DMS53 treated with DMSO at 0.1 percent for 48 hours (cell line): ENCODE measurements at regions not wholly inside any gene's neighbourhood (a gene's known extent, or its start where the extent isn't known, plus 50 kb on each side); places are given as distances from the start of the nearest gene placed in this dataset.

Experiments
- DNase-seq: peaks from one replicate; lab custom pipeline; 2025; ENCODE audit not compliant: unreplicated experiment; lab: John Stamatoyannopoulos, UW

DNA sequence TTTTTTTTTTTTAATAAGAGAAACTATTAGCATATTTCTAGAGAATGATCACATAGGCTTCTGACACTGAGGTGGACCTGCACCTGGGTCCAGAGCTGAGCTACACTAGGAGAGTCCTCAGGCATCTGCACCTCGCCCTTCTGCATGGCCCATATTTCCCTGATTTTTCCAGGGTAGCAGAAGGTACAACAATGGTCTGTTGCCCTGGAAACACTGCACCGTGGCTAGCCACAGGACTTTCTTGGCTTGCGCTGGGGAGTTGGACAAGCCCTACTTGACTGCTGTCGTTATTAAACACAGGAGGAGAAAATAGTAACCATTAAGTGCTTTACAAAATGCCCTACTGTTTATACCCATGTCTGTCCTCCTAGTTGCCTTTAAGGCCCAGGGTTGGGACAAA, 615.7 kb upstream of the MEF2C start:
- DNase-seq = no peak

DNA sequence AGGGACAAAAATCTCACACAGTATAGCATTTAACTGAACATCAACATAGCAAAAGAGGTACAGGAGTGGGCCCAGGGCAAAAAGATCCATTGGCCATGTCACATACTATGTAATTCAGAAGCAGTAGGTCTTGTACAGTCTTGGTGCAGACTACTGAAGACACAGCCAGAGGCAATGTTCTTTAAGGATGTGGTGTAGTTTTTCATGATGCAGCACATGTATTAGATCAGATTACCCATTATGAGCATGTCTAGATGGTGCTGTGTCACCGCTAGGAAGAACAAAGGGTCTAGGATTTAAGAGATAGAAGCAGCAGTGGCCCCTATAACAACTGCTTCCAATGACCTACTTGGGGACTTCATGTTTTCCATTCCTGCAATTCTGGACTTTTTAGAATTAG, 610.4 kb upstream of the MEF2C start:
- DNase-seq = no peak

DNA sequence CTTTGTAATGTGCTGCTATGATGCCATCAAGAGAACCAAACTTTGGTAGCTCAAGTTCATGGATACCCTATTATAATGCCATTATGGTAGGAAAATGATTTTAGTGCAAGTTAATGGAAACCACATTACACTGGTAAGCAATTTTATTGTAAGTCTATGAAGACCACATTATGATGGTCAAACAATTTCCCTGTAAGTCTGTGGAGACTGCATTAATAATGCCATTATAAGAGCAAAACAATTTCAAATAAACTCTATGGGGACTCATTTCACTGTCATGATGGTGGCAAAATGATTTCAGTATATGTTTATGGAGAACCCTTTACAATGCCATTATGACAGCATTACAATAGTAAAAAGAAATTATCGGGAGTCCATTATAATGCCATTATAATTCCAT, 602.0 kb upstream of the MEF2C start:
- DNase-seq = no peak

DNA sequence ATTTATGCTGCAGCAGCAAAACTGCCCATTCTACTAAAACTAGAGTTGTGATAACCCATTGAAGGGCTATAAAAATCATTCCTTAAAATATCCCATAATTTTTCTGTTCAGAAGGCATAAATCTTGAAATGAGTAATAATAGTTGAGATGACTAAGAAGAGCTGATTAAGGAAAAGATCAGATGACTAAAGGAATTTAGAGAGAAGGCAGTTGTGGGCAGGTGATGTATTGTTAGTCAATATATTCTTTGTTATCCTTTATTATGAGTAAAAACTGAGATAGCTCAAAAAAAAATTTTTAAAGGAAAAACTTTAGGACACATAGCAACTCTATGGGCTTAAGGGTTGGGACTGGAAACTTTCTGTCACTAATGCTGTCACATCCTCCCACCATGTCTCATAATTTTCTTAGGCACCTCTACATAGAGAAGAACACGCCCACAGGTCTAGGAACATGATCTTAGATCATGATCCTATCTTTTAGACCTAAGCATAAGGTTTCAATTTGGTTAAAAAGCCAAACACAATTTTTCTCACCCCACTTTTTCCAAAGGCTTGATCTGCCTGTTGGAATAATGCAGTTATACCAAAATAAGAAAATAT, 597.5 kb upstream of the MEF2C start:
- no peak for DNase-seq

DNA sequence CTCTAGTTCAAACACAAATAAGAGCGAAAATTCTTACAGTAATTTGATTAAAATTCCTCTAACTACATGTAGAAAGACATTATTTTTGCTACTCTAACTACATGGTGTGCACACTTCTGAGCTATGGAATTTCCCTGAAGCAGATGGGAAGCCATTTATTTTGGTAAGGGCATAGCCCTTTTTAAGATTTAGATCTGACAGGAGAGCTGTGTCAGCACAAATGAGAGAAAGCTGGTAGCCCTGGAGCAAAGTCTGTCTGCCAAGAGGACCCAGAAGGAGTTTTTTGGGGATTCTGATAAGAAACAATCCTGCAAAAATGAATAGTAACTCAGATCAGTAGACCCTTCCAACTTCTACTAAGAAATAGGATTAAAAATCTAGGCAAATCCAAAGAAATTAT, 595.9 kb upstream of the MEF2C start:
- DNase-seq = no peak

DNA sequence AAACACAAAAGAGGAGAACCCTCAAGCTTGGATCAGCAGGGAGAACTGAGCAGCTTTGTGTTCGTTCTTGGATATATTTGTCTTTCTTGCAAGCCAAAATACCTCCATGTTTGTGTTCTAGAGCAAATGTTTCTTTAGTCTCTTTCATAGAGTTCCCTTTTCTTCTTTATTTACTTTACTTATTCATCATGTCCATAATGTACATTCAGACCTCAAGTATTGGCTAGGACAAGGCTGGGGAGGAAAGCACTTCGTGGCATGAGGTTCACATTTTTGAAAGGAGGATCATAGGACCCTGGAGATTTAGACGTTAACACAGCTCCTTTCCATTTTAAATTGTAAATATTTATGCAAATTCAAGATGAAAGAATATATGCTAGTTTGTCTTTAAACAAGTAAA, 590.2 kb upstream of the MEF2C start:
- DNase-seq = peak; percentile 6

DNA sequence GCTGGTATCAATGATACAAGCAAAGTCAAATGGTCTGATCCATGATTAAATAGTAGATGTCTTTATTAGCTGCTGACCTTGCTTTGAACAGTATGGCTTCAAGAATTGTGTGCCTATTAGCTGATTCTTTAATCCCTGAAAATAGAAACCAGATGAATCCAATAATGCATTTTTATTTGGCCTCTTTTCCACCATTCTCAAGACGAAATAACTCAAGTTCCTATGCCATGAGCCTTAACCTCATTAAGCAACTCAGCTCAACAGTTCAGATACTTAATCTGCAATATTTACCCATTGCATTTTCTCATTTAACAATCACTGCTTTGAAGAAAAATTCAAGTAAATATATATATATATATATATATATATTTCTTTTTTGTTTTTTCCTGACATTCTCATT, 588.6 kb upstream of the MEF2C start:
- DNase-seq = no peak

DNA sequence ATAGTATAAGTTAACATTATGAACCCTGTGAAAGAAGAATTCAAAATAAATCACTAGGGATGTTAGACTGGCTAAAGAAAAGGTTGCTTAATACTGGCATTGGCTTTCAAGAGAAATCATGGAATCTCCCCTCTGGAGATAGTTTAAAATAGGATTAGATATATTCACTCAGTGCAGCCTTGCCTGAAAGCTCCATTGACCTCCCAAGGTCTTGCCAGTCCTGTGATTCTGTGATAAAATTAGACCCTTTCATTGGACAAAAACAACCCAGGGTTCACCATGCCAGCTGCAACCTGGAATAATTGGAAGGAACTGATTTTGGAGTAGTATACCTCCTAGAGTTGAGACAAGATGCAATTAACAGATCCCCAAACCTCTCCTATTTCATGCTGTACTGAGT, 588.1 kb upstream of the MEF2C start:
- no peak for DNase-seq

DNA sequence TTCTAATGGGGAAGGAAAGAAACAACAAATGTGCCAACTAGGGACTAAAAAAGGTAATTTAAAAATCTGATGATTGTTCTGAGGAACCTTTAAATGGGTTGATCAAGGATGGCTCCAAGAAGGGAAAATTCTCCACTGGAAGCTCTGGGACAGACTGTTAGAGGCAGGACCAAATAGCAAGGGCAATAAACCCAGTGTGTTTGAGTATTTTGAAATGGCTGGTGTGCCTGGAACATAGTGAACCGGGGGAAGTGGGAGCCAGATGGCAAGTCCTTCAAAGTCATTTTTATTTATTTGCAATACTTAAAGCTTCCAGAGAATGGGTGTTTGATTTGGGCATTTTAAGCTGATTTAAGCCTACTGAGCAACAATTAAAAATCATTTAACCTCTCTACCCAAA, 587.7 kb upstream of the MEF2C start:
- no peak for DNase-seq

DNA sequence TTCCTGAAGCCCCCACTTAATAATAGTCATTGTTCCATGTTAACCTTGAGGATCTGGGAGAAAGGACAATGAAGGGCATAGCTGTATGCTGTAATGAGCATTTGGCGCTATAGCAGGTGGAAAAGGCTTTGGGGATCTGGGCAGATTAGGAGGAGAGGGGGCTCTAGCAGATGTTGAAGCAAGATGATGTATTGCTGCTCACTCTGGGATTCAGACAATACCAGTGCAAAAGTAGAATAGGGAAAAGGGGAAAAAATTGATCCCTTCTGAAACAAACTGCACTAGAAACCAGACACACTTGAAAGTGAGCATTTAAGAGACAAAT, 575.3 kb upstream of the MEF2C start:
- no peak for DNase-seq

DNA sequence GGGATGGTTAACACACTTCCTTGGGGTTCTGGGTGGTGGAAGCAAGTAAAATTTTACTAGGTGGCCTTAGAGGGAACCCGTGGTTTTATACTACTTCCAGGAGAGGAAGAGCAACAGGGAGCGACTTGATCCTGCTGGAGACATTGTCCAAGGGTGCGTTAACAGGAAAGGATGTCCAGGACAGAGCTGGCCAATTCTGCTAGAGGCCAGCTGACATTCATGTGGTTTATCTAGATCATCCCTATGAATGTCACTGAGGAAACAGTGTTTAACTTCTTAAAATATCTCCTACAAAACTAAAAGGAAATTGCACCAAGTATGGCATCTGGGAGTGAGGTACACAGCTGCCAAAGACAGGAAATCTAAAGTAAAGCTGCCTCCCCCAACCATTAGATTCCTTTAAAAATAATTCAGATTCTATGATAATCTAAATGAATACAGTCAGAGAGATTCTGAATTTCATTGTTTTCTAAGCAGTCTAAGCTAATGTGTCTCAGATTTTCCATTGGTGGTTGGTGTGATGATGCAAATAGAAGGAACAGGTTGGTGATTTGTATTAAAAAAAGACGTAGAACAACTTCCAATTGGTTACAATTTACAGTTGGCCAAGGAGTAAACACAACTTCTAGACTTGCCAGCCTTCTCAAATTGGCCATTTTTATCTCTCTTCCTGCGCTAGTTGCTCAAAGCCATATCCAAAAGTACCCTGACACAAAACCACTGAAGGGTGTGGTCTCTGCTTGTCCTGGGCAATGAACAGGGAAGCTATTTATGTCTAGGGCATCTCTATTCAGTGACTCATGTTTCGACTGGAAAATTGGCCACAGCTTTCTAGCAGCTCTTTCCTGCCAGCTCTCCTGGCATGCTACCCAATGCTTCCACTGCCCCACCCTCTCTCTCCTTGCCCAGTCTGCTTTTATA, 574.7 kb upstream of the MEF2C start:
- DNase-seq = no peak

DNA sequence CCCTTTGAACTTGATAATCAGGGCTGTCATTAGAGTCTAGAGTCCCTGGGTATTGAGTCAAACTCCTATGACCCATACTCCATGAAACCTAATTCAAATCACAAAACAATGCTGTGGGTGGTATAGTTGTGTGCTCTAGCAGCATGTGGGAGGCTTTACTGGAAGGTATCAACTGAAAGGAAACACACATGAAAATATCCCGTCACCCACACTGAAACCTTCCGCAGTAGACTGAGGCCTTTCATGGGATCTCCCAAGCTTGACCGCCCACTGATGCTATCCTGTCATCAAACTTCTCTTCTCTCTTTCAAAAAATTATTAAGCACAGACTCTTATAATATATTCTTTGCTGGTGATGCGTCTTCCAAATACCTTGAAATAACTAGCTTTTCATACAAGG, 569.1 kb upstream of the MEF2C start:
- no peak for DNase-seq

DNA sequence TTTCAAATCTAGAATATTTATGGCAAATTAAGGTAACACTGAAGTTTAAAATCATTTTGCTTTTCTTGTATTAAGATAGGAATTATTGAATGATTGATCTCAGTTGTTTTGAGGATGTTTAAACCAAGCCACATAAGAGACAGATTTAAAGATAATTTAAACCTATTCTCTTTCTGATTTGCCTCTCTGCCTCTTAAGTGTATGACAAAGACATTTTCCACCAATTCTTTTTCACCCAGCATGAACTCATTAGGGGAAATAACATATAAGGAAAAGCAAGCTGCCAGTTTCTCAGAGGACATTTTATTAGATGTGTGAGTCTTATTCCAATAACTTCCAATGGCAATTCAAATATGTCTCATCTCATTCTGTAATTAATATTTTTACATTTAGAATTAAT, 568.3 kb upstream of the MEF2C start:
- no peak for DNase-seq

DNA sequence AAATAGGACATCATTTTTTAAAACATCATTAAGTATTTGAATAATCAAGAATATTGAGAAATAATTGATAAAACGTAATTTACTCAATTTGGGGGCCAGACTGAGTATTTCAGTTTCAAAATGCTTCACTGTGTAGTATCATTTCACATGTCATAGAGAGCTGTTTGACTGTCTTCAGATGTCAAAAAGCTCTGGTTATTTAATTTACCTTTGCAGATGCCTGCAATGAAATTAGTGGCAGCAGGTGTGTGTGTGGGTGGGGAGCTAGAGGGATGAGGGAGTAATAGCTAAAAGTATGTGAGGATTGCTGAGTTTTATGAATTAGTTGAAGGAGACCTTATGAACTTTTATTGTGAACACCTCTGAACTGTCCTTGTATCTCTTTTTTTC, 567.2 kb upstream of the MEF2C start:
- DNase-seq = no peak

DNA sequence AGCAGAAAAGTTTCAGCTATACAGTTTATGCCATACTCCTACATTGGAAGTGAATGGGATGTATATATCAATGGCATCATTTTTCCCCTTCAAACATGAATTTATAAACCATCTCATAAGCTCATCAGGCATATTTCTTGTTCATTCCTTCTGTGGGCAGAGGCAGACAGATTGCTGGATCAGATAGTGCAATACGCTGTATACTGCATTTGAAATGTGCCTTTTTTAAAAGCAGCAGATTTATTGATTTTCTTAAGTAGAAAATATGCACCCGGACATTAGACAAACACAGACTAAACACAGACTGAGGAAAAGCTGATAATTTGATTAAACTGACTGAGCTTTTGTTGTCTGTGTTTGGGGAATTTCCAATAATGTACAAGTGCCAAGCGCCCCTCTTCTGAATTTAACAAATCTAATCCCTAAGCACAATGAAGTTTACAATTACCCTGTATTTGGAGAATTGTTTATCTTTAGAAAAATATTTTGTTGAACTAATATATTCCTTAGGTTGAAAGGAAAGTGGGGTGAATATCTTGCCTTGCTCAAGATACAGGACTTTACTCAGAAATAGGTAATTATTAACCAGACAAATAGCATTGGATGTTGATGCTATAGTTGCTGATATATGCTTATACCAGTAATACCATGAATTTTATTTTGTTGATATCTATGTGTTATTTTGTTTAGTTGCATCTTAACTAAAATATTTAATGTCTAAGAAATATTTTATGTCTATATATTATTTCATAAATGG, 566.6 kb upstream of the MEF2C start:
- no peak for DNase-seq

DNA sequence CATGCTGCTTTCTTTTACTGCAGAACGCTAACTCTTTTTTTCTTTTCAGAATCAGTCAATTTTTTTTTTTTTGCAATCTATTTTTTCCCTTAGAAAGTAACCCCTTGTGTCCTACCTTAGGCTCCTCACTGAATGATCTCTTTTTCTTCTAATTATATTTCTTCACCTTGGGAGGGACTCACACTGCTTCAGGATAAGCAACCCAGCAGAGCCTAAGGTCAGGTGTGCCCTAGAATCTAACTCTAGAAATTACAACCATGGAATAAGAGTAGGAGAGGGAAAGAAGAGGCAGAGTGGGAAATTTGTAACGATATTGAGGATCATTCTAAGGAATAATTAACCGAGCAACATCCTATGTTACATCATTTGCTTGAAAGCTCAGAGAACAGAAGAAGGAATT, 564.0 kb upstream of the MEF2C start:
- DNase-seq = no peak

DNA sequence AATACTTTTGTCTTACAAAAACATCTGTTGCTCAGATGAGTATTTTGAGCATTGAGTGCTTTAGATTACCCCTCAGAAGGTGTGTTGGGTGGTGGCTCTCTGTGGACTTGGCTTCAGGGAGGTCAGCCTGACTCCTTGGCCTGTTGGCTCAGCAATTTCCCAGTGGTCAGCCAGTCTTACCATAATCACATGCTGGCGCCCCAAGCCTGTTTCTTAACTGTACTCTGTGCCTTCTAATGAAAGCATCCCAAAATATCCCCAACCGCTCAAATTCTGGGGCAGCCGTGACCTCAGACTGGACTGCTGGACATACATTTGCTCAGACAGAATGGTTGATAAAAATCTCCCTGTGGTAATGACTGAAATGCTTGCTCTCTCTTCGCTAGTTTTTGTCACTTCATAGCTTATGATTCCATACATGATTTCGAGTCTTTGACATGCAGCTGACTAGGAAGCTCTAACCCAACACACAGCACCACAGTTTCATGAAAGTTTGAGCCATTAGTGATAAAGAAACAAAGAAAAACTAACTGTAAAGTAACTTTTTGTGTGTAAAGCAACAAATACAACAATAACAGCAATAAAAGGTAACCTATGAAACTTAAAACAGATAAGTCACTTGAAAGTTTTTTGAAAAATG, 562.2 kb upstream of the MEF2C start:
- DNase-seq = no peak

DNA sequence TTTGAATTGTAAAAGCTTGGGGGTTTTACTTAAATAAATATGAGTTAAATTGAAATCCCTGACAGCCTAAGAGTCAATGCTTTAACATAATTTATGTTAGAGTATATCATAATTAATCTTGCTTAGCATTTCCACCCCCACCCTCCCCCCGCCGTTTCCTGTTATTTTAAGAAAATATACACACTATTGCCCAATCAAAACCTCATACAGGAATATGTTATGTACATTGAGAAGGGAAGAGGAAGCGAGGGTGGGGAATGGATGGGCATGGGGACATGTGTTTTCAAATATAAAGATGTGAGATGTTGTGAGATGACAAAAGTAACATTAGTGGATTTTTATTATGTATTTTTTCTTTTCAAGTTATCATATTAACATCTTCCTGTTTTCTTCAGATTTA, 561.1 kb upstream of the MEF2C start:
- DNase-seq = no peak

DNA sequence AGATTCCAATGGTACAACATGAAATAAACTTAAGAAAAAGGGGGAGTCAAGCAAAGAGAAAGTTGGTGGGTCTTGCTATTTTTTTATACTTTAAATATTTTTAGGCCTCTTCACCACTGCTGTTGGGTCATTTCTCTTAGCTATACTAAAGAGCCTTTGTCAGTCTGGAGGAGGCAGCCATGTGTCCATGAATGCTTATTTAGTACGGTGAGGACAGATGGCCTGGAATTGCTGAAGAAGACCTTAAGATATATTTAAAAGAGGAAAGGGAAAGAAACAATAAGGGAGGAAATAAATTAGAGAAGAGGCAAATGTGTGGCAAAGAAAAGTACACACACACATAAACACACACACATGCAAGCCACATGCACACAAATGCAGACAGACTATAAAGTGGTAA, 560.5 kb upstream of the MEF2C start:
- DNase-seq = no peak

DNA sequence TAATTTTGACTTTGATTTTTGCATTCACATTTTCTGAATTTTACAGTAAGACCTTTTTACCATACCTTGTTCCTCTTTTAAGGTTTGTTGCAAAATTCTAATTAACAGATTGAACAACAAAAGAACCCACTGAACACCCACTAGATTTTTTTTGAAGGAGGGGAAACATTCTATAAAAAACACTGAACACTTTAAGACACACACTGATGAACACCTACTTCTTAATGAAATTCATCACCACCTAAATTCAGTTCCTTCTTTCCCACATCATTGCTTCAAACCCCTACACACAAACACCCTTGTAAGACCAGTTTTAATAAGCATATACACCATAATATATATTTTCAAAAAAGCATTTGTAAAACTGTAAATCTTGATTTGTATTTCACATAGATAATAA, 559.0 kb upstream of the MEF2C start:
- no peak for DNase-seq

DNA sequence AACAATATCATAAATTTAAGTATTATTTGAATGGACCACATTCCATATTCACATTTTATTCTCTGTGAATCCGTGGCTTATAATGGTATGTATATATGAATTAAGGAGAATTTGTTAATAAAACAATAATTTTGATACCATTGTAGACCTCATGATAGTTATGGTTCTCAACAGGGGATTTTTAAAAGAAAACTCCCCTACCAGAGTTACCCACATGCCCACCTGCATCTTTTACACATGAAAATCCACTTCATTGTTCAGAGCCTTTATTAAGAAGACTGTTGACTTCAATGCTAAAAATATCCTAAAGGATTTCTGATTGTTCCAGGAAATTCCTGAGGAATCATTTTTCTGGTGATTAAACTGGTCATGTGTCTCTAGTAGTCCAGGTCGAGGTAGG, 557.7 kb upstream of the MEF2C start:
- DNase-seq = no peak
